Brain microvascular endothelial cell (primary cell): ENCODE measurements at regions not wholly inside any gene's neighbourhood (a gene's known extent, or its start where the extent isn't known, plus 50 kb on each side); places are given as distances from the start of the nearest gene placed in this dataset.

Experiments used
- DNase-seq: peaks from one replicate; pipeline ENCODE4 v3.0.0-alpha.2; 2020
- H3K27ac ChIP-seq: fragments of 250-450 bp; sonication (Bioruptor Pico); 2 replicates; pipeline ENCODE4 v1.5.1; 2020; ENCODE audit warnings: mild to moderate bottlenecking, moderate library complexity
- H3K27me3 ChIP-seq: fragments of 250-450 bp; sonication (Bioruptor Pico); replicated peaks from 2 replicates; pipeline ENCODE4 v1.5.1; 2020; ENCODE audit warnings: mild to moderate bottlenecking
- H3K36me3 ChIP-seq: fragments of 250-450 bp; sonication (Bioruptor Pico); replicated peaks from 2 replicates; pipeline ENCODE4 v1.5.1; 2020; ENCODE audit warnings: mild to moderate bottlenecking
- H3K4me3 ChIP-seq: 2 replicates; pipeline ENCODE4 v1.5.1; 2011; ENCODE audit warnings: low read depth, mild to moderate bottlenecking, control low read depth, low read length, moderate library complexity
- in situ Hi-C: cut with HindIII; loops from 2 replicates; pipeline ENCODE4 v1.10.0; 2017; ENCODE audit warnings: low sequenced_read_pairs, low pct_ligation_motif_present
- TF ChIP-seq, protein P1 (sequence below): IDR thresholded peaks from 2 replicates; pipeline ENCODE4 v1.5.1; 2011; ENCODE audit warnings: low read depth, mild to moderate bottlenecking, moderate library complexity, low read length, control low read depth, inconsistent platforms; ENCODE audit errors: missing control alignments

GRCh38 chr10:117427356-117427755 is 52.1 kb upstream of the PDZD8 start:
- no peaks in the 10 kb centered on the region for H3K27me3 ChIP-seq
- no peak overlapping the region for H3K4me3 ChIP-seq
- H3K36me3 ChIP-seq: no peaks in the 10 kb centered on the region
- in situ Hi-C loops: no loop called here
- TF ChIP-seq, protein P1, sequence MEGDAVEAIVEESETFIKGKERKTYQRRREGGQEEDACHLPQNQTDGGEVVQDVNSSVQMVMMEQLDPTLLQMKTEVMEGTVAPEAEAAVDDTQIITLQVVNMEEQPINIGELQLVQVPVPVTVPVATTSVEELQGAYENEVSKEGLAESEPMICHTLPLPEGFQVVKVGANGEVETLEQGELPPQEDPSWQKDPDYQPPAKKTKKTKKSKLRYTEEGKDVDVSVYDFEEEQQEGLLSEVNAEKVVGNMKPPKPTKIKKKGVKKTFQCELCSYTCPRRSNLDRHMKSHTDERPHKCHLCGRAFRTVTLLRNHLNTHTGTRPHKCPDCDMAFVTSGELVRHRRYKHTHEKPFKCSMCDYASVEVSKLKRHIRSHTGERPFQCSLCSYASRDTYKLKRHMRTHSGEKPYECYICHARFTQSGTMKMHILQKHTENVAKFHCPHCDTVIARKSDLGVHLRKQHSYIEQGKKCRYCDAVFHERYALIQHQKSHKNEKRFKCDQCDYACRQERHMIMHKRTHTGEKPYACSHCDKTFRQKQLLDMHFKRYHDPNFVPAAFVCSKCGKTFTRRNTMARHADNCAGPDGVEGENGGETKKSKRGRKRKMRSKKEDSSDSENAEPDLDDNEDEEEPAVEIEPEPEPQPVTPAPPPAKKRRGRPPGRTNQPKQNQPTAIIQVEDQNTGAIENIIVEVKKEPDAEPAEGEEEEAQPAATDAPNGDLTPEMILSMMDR: no peak
- DNase-seq: no peak
- no peak overlapping the region for H3K27ac ChIP-seq

GRCh38 chr10:117425974-117426566 is 50.8 kb upstream of the PDZD8 start:
- in situ Hi-C loops: no loop called here
- no peaks in the 10 kb centered on the region for H3K27me3 ChIP-seq
- H3K27ac ChIP-seq: no peak overlapping the region
- TF ChIP-seq, protein P1: no peak
- DNase-seq: no peak
- no peaks in the 10 kb centered on the region for H3K36me3 ChIP-seq
- no peak overlapping the region for H3K4me3 ChIP-seq

GRCh38 chr10:117424883-117425649 is 49.8 kb upstream of the PDZD8 start:
- H3K27ac ChIP-seq: no peak overlapping the region
- no peaks in the 10 kb centered on the region for H3K27me3 ChIP-seq
- H3K4me3 ChIP-seq: no peak overlapping the region
- H3K36me3 ChIP-seq: no peaks in the 10 kb centered on the region
- in situ Hi-C loops: no loop called here
- TF ChIP-seq, protein P1: no peak
- DNase-seq: no peak
